ENCODE measurements at regions not wholly inside any gene's neighbourhood (a gene's known extent, or its start where the extent isn't known, plus 50 kb on each side); places are given as distances from the start of the nearest gene placed in this dataset.
A peak's percentile ranks its signal among the peaks of the same experiment; 100 is the strongest.
"Not testable (repeated sequence)": the region's sequence is repeated elsewhere in the genome, so short reads cannot be mapped to it uniquely, and the experiment has no call there.

DNA sequence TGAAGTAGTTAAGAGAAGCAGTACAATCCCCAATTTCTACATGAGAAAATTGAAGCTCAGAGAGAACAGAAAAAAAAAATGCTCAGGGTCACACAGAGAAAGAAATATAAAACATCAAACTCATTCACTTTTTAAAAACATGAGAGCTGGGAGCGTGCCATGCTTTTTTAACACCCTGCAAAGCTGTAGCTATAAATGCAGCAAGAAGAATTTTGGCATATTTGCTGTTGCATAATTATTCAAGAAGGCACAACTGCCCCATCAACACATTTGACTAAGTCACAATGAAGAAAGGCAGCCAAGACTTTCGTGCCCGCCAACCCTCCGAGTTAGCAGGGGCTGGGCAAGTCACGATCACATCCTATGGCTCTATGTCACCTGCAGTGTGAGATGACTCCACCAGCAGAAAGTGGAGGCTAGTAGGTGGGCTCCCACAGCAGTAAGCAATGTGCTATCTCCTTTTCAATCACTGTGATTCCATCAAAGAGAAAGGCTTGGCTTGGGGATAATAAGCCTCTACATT lies 214.8 kb downstream of the DHX15 start:
- DNase-seq, result peak in 5 of 56 donors; percentile 7 to 13 (median 9)

GRCh38 chr4:24368801-24369200 lies 215.6 kb downstream of the DHX15 start:
- DNase-seq, result no peak

DNA sequence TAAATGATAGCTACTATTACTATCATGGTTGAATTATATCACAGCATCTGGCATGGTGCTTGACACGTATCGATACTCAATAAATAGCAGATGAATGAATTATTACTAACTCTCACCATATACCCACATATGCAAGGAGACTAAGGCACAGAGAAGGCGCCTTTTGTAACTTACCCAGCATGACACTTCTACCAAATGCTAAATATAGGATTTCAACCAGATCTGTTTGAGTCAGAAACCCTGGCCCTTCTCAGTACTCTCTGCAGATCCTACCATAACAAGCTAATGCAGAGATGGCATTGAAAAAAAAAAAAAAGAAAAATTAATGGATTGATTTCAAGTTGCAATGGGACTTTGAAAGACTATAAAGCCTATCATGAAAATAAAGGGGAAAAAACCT lies 219.5 kb downstream of the DHX15 start:
- no peak for DNase-seq

DNA sequence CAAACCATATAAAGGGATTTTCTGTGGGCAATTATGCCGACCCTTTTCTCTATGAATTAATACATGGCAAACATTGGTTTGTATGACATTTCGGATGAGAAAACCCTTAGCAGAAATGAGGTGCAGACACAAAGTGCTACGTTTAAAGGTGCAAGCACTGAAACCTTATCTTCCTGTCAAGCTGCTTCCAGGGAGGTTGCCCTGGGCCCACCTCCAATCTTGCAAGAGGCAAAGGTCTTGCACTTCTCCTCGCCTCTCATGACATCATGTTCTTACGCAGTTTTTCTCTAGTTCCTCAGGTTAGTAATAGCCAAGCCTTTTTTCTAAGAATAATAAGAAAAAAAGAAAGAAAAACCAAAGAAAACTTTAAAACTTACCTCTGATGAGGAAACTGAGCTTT lies 220.1 kb downstream of the DHX15 start:
- no peak for DNase-seq

- no peak for DNase-seq
Observed at GRCh38 chr4:24363751-24364150, 220.6 kb downstream of the DHX15 start.

DNA sequence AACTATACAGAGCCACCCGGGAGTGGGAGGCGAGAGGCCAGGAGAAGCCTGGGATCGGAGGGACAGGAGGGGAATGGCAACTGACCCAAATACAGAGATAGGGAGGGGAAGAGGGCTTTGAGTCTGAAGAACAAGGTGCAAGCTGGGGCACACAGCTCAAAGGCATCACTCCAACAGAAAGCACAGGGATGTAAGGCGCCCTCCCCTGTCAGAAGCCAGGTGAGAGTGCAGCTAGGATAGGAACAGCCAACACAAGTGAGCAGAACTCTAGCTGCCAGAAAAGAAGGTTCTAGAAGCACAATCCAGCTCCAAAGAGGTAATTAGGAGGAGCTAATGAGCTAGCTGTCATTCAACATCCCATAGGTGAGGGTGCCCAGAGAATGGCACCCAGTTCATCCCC lies 232.2 kb downstream of the DHX15 start:
- DNase-seq, result no peak

DNA sequence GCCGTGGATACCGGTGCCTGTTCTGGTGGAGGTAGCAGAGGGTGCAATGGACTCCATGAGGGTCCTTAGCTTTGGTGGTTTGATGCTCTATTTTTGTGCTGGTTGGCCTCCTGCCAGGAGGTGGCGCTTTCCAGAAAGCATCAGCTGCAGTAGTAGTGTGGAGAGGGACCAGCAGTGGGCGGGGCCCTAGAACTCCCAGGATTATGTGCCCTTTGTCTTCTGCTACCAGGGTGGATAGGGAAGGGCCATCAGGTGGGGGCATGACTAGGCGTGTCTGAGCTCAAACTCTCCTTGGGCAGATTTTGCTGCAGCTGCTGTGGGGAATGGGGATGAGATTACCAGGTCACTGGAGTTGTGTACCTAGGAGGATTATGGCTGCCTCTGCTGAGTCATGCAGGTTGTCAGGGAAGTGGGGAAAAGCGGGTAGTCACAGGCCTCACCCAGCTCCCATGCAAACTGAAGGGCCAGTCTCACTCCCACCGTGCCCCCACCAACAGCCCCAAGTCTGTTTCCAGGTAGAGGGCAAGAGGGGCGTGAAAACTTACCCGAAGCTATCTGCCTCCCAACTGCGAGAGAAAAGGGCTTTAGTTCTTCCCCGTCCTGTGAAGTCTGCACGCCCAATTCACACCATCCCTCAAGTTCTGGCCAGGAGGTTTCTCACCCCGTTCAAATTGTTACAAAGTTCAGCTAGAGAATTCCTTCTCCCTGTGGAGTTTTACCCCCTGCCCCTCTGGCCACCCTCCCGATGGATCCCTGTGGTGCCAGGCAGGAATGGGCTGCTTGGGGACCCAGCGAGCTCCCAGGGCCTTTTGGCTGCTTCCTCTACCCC lies 235.0 kb downstream of the DHX15 start:
- DNase-seq, result not testable (repeated sequence)

GRCh38 chr4:24339260-24339659 lies 245.1 kb downstream of the DHX15 start:
- DNase-seq, result no peak

DNA sequence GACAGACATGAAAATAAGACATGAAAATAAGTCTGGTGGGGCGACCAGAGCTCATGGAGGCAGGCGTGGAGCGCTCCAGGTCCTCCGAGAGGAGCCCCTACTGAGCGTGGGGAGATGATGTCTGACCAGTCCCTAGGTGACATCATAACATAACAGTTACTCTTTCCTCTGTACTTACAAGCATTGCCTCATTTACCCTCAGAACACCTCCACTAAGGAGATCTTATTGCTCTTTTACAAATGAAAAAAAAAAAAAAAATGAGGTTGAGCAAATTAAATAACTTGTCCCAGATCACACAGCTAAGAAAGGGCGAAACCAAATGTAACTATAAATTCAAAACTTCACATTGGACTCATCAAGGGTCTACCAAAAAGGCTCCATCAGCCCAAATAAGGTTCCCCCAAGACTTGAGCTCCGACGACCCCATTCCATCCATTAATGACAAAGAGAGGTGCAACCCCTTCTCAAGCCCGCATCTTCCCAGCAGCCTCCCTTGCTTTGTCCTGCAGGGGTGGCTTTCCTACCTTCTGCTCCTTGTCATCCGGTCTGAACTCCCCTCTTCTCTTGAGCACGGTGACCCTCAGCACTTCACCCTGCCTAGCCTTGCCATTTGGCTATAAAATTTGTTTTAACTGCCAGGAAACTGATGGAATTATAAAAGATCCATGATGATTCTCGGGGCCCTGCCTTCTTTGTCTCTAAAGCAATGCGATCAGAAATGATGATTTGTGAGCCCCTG lies 246.7 kb downstream of the DHX15 start:
- DNase-seq, result no peak

GRCh38 chr4:24335616-24336015 lies 248.7 kb downstream of the DHX15 start:
- DNase-seq, result no peak

DNA sequence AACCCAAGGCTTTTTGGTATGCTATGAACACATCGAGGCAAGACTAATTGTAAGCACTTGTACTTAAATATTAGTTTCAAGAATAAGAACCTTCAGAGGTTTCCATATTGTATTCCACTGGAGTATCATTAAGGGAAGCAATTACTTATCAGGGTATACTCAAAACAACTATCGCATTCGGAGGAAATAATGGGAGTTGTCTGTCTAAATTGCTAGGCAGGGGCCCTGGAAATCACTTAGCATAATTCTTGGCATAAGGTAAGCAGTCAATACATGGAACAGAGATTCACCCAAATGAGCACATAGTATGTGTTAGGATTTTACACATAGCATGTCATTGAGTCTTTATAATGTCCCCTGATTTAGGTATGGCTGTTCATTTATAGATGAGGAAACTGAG lies 249.4 kb downstream of the DHX15 start:
- DNase-seq, result no peak

DNA sequence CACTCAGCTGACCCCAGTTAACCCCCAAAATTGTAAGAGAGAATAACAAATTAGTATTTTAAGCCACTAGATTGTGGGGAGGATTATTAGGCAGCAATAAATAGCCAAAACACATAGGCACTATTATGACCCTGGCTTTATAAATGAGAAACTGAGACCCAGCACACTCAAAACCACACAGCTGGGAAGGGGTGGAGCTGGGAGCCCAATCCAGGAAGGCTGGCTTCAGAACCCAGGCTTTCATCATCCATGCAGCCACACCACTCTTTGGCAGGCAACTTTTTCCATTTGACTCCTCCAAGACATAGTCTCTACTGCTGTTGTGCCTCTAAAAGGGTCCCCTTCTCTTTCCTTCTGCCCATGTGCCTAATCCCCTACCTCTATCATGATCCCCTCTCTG lies 253.8 kb downstream of the DHX15 start:
- no peak for DNase-seq

- DNase-seq, result no peak
Observed at GRCh38 chr4:24330172-24330571, 254.2 kb downstream of the DHX15 start.

DNA sequence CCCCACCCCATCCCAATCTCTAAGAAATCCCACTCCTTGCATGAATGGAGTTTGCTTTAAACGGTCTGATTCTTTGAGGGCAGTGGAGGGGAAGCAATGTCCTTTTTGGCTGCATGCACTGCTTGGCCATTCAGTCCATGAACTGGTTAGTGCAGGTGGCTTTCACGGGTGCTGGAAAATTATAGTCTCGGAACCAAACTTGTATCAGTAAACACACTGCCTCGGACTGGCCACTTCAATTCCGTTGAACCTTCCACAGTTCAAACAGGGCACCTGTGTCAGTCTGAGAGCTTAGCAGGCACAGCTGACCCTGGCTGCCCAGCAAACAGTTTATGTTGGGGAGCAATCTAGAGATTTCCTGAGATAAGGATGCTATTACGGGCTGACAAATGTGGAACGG lies 255.6 kb downstream of the DHX15 start:
- DNase-seq, result peak in 14 of 56 donors; percentile 1 to 39 (median 12)

DNA sequence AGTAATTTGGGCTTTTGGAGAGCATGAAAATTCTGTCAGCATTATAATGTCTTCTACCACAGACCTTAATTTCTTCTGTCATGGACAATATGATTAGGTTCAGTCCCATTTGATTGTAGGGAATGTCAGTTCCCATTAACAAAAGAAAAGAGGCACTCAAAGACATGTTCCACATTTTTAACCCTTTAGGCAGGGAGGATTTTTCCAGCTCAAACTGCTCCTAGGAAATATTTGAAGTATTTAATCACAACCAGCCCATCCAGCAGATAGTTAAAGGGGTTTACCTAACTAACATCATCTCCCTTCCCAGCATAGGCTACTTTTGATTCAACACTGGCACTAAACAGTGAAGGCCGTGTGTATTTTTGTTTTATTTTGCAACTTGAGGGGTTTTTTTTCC lies 256.0 kb downstream of the DHX15 start:
- no peak for DNase-seq

DNA sequence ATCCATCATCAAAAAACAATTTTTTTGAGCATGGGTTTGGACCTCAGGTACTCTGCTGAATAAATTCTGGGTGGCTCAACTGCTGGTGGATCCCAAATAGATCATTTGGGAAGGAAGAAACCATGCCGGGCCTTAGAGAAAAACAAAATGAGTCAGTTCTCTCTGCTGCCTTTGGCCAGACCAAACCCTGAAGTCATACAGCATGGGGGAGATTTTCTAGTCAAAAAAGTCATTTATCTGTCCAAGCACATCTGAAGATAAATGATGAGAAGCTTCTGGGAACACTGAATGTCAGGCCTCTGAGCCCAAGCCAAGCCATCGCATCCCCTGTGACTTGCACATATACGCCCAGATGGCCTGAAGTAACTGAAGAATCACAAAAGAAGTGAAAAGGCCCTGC lies 261.4 kb downstream of the DHX15 start:
- no peak for DNase-seq

DNA sequence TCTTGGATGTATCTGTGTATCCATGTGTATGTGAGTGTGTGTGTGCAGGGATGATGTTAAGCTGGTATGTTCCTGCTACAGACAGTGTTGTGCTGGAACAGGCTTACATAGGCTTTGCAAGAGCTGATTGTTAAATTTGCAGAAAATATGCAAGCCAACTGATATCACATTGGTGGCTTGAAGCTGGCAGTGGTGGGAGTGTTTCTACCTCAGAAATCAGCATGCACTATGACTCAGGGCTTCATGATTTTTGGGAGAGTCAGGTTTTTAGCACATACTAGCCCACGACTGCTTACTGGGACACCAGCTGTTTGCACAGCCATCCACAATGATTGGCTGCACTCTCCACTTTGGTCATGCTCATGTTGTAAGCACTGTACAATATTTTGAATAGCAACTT lies 261.8 kb downstream of the DHX15 start:
- DNase-seq, result peak in 14 of 56 donors; percentile 3 to 56 (median 12)

DNA sequence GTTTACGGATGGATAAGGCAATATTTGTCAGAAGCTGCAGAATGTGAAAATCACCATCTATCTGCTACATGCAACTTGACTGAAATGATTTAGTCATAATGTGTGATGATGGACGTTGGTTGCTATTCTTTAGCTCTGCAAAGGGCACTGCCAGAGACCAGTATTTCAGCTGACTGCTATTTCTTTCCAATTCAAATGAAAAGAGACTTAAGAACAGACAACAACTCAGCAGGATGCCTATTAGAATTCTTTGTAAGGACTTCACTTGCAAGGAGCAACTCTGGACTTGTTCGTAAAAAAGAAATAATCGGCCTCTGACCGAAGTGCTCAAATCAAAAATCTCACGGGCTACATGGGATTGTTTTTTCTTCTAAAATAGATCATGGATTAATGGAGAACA lies 262.7 kb downstream of the DHX15 start:
- peak in 1 of 56 donors; percentile 8 for DNase-seq

DNA sequence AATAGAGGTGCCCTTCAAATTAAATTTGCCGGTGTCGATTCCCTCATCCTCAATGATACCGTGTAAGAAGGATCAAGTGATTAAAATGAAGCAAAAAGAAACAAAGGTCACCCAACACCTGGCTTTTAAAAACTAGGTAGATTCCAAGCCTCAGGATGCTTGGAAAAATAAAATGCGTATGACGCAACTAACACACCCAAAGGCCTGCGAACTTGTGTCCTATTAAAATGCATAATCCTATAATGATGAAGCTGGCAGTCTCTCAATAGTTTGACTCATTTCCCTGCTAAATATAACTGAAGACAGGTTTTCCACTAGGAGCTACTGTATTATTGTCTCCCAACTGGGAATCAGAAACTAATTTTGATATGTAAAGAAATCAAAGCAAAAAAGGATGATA lies 263.2 kb downstream of the DHX15 start:
- DNase-seq, result no peak

DNA sequence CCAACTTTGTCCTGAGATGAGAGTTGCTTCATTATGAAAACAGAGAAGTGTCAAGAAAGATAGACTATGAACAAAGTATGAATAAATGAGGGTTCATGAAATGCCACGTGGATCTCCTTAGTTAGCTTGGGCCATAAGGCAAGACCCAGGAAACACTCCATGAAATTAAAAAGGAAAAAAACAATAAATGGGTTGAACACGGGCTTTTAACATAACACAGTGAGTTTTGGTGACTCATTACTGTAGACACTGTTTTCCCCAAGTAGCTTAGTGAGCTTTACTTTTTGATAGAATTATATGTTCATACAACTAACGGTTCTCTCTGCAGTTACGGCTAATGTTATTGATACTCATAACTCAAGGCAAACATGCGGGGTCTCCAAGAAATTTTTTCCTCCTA lies 265.0 kb downstream of the DHX15 start:
- no peak for DNase-seq

DNA sequence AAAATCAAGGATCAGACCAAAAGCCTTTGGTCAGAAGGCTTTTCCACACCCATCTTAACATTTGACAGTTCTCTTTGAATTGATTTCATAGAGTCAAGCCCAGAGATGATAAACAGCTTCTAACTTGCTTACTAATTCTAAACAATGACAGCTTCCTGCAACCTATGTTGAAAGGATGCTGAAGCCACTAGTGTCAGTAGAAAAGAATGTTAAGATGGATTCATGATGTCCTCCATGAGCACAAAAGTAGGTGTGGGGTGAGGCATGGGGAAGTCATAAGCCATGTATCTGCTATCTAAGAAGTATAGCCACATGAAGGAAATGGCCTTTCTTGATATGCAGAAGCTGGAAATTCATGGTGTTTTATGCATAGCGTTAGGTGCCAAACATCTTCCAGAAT lies 269.3 kb downstream of the DHX15 start:
- no peak for DNase-seq

DNA sequence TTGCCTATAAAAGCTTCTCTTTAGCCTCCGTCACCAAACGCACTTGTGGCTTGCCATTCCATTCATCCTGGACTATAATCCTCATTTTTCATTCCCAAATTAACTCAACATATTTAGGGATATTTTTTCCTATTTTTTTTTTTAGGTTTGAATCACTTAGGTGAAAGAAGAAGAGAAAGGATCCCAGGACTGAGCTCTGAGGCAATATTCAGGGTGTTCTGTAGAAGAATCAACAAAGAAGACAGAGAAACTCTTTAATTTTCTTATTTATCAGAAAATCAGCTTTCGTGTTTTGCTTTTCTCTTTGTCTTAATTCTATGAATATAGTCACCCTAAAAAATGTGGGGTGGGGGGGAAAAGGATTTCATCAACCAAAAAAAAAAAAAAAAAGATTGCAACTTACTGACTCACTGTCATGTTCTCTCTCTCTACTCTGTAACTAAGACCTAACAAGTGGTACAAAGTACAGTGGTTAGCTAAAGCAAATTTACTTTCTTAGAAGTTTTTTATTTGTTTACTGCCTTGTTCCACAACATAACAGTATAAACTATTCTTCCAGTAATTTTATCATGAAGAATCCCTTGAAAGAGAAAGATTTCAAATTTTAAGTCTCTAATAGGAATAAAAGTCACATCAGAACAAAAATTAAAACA lies 272.0 kb downstream of the DHX15 start:
- DNase-seq, result no peak

All from amygdala (tissue), 56 donors.